ENCODE measurements at regions not wholly inside any gene's neighbourhood (a gene's known extent, or its start where the extent isn't known, plus 50 kb on each side); places are given as distances from the start of the nearest gene placed in this dataset.

DNA sequence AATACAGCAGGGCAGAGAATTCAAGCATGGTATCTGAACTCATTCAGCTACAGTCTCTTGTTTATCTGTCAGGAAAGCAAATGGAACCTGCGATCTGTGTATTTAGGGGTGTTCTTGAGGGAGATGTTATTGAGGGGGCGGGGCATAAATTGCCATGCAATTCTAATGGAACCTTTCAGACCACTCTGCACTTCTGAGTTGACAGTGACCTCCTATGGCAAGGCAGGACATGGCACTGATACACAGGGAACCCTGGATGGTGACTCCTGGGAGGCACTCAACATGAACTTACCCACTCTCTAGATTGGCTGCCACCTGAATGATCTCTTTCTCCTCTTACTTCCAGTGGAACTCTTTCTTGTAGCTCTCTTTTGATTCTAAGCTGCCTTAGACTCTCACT, 787.3 kb downstream of the VRK1 start (continued):
- TF ChIP-seq REST (IDR thresholded peaks at IDR 0.05; ENCODE audit: low read depth, low read length): no peak
- no peak for TF ChIP-seq RCOR1 (IDR thresholded peaks at IDR 0.05; ENCODE audit: low read length)
- no peak for TF ChIP-seq GABPA (IDR thresholded peaks at IDR 0.05; ENCODE audit: low read depth)
- no peak for TF ChIP-seq FOXJ3 (CRISPR knock-in tag; IDR thresholded peaks at IDR 0.05)
- no peak for TF ChIP-seq GATA2 (CRISPR knock-in tag; IDR thresholded peaks at IDR 0.05)
- no peak for TF ChIP-seq TAF1 (IDR thresholded peaks at IDR 0.05; ENCODE audit: borderline replicate concordance, low read depth, low read length)
- no peak for TF ChIP-seq TCF12 (IDR thresholded peaks at IDR 0.05)

GRCh38 chr14:97592341-97592980, 795.3 kb downstream of the VRK1 start:
- no peaks in the 10 kb centered on the region for H3F3A ChIP-seq (replicated peaks; ENCODE audit: insufficient read depth)
- POLR2A ChIA-PET: no interaction called here
- no peak overlapping the region for H3K4me2 ChIP-seq

More at GRCh38 chr14:97592341-97592980, 795.3 kb downstream of the VRK1 start:
- WGBS (ENCODE audit: low lambda C conversion rate): 2% methylated on average over 5 of the region's 5 CpGs
- TF ChIP-seq RCOR1 (IDR thresholded peaks at IDR 0.05; ENCODE audit: low read length) (no peak), MAX (IDR thresholded peaks at IDR 0.05; ENCODE audit: low read depth) (no peak), USF2 (IDR thresholded peaks at IDR 0.05; ENCODE audit: borderline replicate concordance, low read depth, low read length) (no peak), REST (IDR thresholded peaks at IDR 0.05; ENCODE audit: low read depth, low read length) (no peak), ZBTB33 (IDR thresholded peaks at IDR 0.05; ENCODE audit: borderline replicate concordance, low read depth) (no peak), TAF1 (IDR thresholded peaks at IDR 0.05; ENCODE audit: borderline replicate concordance, low read depth, low read length) (no peak), GATA2 (CRISPR knock-in tag; IDR thresholded peaks at IDR 0.05) (no peak), JUND (IDR thresholded peaks at IDR 0.05) (no peak)
- TF ChIP-seq, protein P1, sequence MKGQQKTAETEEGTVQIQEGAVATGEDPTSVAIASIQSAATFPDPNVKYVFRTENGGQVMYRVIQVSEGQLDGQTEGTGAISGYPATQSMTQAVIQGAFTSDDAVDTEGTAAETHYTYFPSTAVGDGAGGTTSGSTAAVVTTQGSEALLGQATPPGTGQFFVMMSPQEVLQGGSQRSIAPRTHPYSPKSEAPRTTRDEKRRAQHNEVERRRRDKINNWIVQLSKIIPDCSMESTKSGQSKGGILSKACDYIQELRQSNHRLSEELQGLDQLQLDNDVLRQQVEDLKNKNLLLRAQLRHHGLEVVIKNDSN (IDR thresholded peaks at IDR 0.05; ENCODE audit: borderline replicate concordance, low read depth): no peak
- Histone ChIP-seq H3K79me2 (ENCODE audit: insufficient read depth) (no peaks in the 10 kb centered on the region), H3K9me3 (no peaks in the 10 kb centered on the region), H3K9me2 (no peaks in the 10 kb centered on the region), H3K4me3 (ENCODE audit: low read depth in 2 of 2, low read length in 1 of 2) (no peak overlapping the region), H3K9ac (no peak overlapping the region), H3K4me1 (ENCODE audit: control insufficient read depth in 1 of 2, insufficient read depth in 2 of 2, low read depth in 1 of 2, low read length in 1 of 2) (no peaks in the 10 kb centered on the region), H2AFZ (ENCODE audit: low read depth) (no peak overlapping the region), H3K36me3 (replicated peaks in 1 of 2; ENCODE audit: control insufficient read depth in 1 of 2, insufficient read depth in 2 of 2, low read length in 1 of 2) (no peaks in the 10 kb centered on the region), H4K20me1 (ENCODE audit: insufficient read depth) (no peaks in the 10 kb centered on the region), H3K27ac (ENCODE audit: low read depth in 2 of 2, low read length in 1 of 2) (no peak overlapping the region), H3K27me3 (ENCODE audit: insufficient read depth) (no peaks in the 10 kb centered on the region)
- CTCF ChIA-PET: no interaction called here
- no peak for DNase-seq

Measured in SK-N-SH (cell line).